H1 (cell line): ENCODE measurements at regions not wholly inside any gene's neighbourhood (a gene's known extent, or its start where the extent isn't known, plus 50 kb on each side); places are given as distances from the start of the nearest gene placed in this dataset.

Experiments
- ATF3 ChIP-seq: IDR thresholded peaks from 2 replicates; pipeline ENCODE4 v1.6.1; 2011; ENCODE audit warnings: low read depth, mild to moderate bottlenecking, low read length; ENCODE audit not compliant: insufficient read depth

DNA sequence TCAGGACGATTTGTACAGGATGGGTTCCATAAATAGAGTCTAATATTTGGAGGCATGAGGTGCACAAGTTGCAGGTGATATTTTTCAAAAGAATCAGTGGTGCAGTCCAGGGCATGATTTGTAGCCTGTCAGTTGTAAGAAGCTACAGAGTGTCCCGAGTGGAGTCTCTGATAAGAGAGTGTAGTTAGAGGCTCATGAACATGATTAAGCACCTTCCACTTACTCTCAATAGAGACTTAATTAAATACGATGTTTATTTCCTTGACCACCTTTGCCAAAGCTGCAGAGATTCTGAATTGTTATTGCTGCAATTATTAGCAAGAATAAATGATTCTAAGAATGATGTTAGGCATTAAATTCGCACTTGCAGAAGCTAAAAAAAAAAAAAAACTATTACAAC is 218.4 kb upstream of the LRTM1 start (continued):
- no peak for TF ChIP-seq ATF3
